NB4 (cell line): ENCODE measurements at regions not wholly inside any gene's neighbourhood (a gene's known extent, or its start where the extent isn't known, plus 50 kb on each side); places are given as distances from the start of the nearest gene placed in this dataset.

Experiments
- DNase-seq: peaks from one replicate; pipeline ENCODE4 v3.0.0; 2010; ENCODE audit warnings: low read depth
- H3K4me3 ChIP-seq: one replicate; pipeline ENCODE4 v1.5.1; 2011; ENCODE audit warnings: mild to moderate bottlenecking, low read depth, low read length, moderate library complexity
- CTCF ChIP-seq: IDR thresholded peaks from one replicate; pipeline ENCODE4 v1.5.1; 2012; ENCODE audit warnings: low read depth, low read length
- MAX ChIP-seq: IDR thresholded peaks from 2 replicates; pipeline ENCODE4 v1.6.1; 2011; ENCODE audit warnings: low read depth, low read length
- MYC ChIP-seq: IDR thresholded peaks from 2 replicates; pipeline ENCODE4 v1.6.1; 2011; ENCODE audit warnings: low read depth, low read length
- POLR2A ChIP-seq: IDR thresholded peaks from 2 replicates; pipeline ENCODE4 v1.6.1; 2011; ENCODE audit warnings: mild to moderate bottlenecking; ENCODE audit not compliant: insufficient read length; ENCODE audit errors: extremely low read depth

GRCh38 chr5:97918620-97919019, 735.6 kb upstream of the RIOK2 start:
- DNase-seq: no peak
- H3K4me3 ChIP-seq: no peak overlapping the region
- TF ChIP-seq MYC: no peak
- no peak for TF ChIP-seq MAX
- TF ChIP-seq CTCF: no peak
- TF ChIP-seq POLR2A: no peak

GRCh38 chr5:97919719-97920118, 736.7 kb upstream of the RIOK2 start:
- no peak for DNase-seq
- no peak for TF ChIP-seq MAX
- no peak for TF ChIP-seq MYC
- no peak for TF ChIP-seq POLR2A
- TF ChIP-seq CTCF: no peak
- H3K4me3 ChIP-seq: no peak overlapping the region

GRCh38 chr5:97922776-97923175, 739.7 kb upstream of the RIOK2 start:
- TF ChIP-seq MYC (no peak), POLR2A (no peak), CTCF (no peak), MAX (no peak)
- DNase-seq: no peak
- no peak overlapping the region for H3K4me3 ChIP-seq

DNA sequence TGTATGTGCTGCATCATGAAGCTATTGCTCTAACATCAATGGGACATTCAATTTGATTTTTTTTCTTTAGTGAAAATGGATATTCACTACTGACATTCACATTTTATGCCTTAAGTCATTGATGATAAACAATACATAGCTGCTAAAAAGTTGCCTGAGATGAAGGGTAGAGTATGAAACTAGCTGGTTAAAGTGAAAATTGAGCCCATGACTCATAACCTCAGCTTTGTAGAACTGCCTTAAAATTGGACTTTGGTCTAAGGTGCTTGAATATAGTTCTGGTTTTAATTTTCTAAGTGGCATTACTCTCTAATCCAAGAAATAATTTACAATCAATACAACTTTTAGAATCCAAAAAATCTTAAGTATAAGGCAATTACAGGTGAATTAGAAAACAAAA, 740.4 kb upstream of the RIOK2 start:
- no peak for DNase-seq
- TF ChIP-seq POLR2A: no peak
- TF ChIP-seq MAX: no peak
- TF ChIP-seq CTCF: no peak
- no peak for TF ChIP-seq MYC
- H3K4me3 ChIP-seq: no peak overlapping the region

GRCh38 chr5:97923997-97924396, 741.0 kb upstream of the RIOK2 start:
- DNase-seq: no peak
- H3K4me3 ChIP-seq: no peak overlapping the region
- no peak for TF ChIP-seq MYC
- TF ChIP-seq CTCF: no peak
- TF ChIP-seq MAX: no peak
- no peak for TF ChIP-seq POLR2A

GRCh38 chr5:97929383-97929782, 746.3 kb upstream of the RIOK2 start:
- no peak overlapping the region for H3K4me3 ChIP-seq
- DNase-seq: no peak
- TF ChIP-seq MYC (no peak), POLR2A (no peak), CTCF (no peak), MAX (no peak)
